Neural cell (in vitro differentiated cells): ENCODE measurements at regions not wholly inside any gene's neighbourhood (a gene's known extent, or its start where the extent isn't known, plus 50 kb on each side); places are given as distances from the start of the nearest gene placed in this dataset.

Experiments used
- CTCF ChIP-seq: fragments of 450-650 bp; IDR thresholded peaks from 2 replicates; pipeline ENCODE4 v1.5.1; 2014; ENCODE audit warnings: antibody characterized with exemption, mild to moderate bottlenecking, moderate library complexity; ENCODE audit not compliant: poor library complexity, severe bottlenecking
- EZH2 ChIP-seq: fragments of 200-600, 300-800 bp; shearing (Covaris generic), sonication (generic); IDR thresholded peaks from 2 replicates; pipeline ENCODE4 v1.6.1; 2014; ENCODE audit warnings: antibody characterized with exemption, low read length, borderline replicate concordance, mild to moderate bottlenecking; ENCODE audit not compliant: insufficient read depth, poor library complexity, severe bottlenecking
- SMC3 ChIP-seq: fragments of 450-650 bp; conservative IDR thresholded peaks from 2 replicates; pipeline ENCODE4 v1.6.1; 2014; ENCODE audit warnings: antibody characterized with exemption, mild to moderate bottlenecking, moderate library complexity; ENCODE audit not compliant: poor library complexity

DNA sequence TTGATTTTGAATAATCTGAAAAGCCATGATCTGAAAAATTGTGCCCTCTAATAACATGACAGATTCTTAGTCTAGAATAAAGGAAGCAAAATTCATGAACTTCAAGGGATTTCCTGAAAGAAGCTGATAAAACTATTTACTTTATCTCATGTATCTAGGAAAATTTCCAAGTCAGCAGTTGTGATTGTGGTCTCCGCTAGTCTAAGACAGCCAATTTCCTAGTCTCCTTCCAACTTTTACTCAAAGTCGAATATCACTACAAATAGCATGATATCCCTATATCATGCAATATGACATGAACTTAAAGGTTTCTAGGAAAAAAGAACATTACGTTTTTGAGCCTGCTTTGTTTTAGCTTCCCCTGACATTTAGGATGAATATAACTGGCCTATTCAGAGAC lies 202.1 kb upstream of the GHITM start:
- no peak for TF ChIP-seq CTCF
- TF ChIP-seq EZH2, result no peak
- no peak for TF ChIP-seq SMC3
